ENCODE measurements at regions not wholly inside any gene's neighbourhood (a gene's known extent, or its start where the extent isn't known, plus 50 kb on each side); places are given as distances from the start of the nearest gene placed in this dataset.

GRCh38 chr12:130263025-130263424 lies 74.7 kb upstream of the PIWIL1 start:
- no peak overlapping the region for H2BK20ac ChIP-seq (ENCODE audit: low read length)
- peak; percentile 21; the same call in 1 of the 2 replicates for TF ChIP-seq MAFK (IDR thresholded peaks at IDR 0.05; ENCODE audit: low read depth, low read length)
- no peak for TF ChIP-seq CTCF (IDR thresholded peaks at IDR 0.05; ENCODE audit: control extremely low read depth in 1 of 3, insufficient read depth in 1 of 3, low read depth in 1 of 3, low read length in 3 of 3)
- H3K9me3 ChIP-seq (ENCODE audit: insufficient read depth in 2 of 2, low read depth in 1 of 2, low read length in 1 of 2) = no peaks in the 10 kb centered on the region
- no peak overlapping the region for H3K4me3 ChIP-seq (ENCODE audit: extremely low read depth in 1 of 4, insufficient read depth in 2 of 4, low read depth in 3 of 4, low read length in 4 of 4)
- H2BK15ac ChIP-seq (ENCODE audit: low read length) = no peak overlapping the region
- CTCF ChIA-PET (ENCODE audit: partially characterized antibody) = interaction anchor here (1.1 kb wide), 1 partner anchor 18 kb away, joined by 5 read pairs; no protein-coding TSS in a partner anchor
- no peak overlapping the region for H2BK120ac ChIP-seq (replicated peaks; ENCODE audit: low read depth, low read length)
- H2AK5ac ChIP-seq (ENCODE audit: low read depth, low read length) = no peak overlapping the region
- no peak overlapping the region for H4K5ac ChIP-seq (ENCODE audit: insufficient read length, low read depth, low read length)
- H3K23me2 ChIP-seq (ENCODE audit: low read depth, low read length) = no peaks in the 10 kb centered on the region
- H4K20me1 ChIP-seq (replicated peaks in 1 of 2; ENCODE audit: control insufficient read depth in 1 of 2, insufficient read depth in 2 of 2, low read length in 2 of 2) = no peaks in the 10 kb centered on the region
- H3K79me1 ChIP-seq (ENCODE audit: low read depth, low read length) = no peaks in the 10 kb centered on the region
- H3K4me1 ChIP-seq (replicated peaks in 1 of 4; ENCODE audit: control insufficient read depth in 3 of 4, insufficient read depth in 4 of 4, low read length in 3 of 4) = no peaks in the 10 kb centered on the region
- no peak overlapping the region for H2BK5ac ChIP-seq (ENCODE audit: low read depth, low read length)
- H3K9ac ChIP-seq (replicated peaks in 1 of 4; ENCODE audit: extremely low read depth in 1 of 4, low read depth in 3 of 4, low read length in 3 of 4) = no peak overlapping the region
- no peak overlapping the region for H2AFZ ChIP-seq (ENCODE audit: low read length)
- H3K18ac ChIP-seq (ENCODE audit: extremely low read depth, low read length) = no peak overlapping the region
- H3K79me2 ChIP-seq (ENCODE audit: control insufficient read depth in 1 of 2, insufficient read depth in 2 of 2, low read length in 2 of 2) = no peaks in the 10 kb centered on the region
- H3K27ac ChIP-seq (ENCODE audit: low read depth, low read length) = no peak overlapping the region
- H3K4me2 ChIP-seq (ENCODE audit: insufficient read depth in 1 of 2, low read depth in 2 of 2, low read length in 2 of 2) = no peak overlapping the region
- H3K23ac ChIP-seq (ENCODE audit: insufficient read length) = no peak overlapping the region
- H3K14ac ChIP-seq (ENCODE audit: insufficient read length) = no peak overlapping the region
- H3K4ac ChIP-seq (replicated peaks; ENCODE audit: insufficient read length, low read depth, low read length) = no peak overlapping the region
- peaks cover 0 to 9% (median 4%) of the 10 kb centered on the region in 4 experiments; a peak in 4 of 7 replicates for H3K27me3 ChIP-seq (replicated peaks in 1 of 4; ENCODE audit: control insufficient read depth in 3 of 4, extremely low read depth in 1 of 4, insufficient read depth in 3 of 4, low read length in 3 of 4)
- no peaks in the 10 kb centered on the region for H3K36me3 ChIP-seq (ENCODE audit: control insufficient read depth in 2 of 4, insufficient read depth in 4 of 4, low read length in 3 of 4)
- no peak overlapping the region for H3K56ac ChIP-seq (replicated peaks; ENCODE audit: insufficient read length, low read depth, low read length)
- DNase-seq (ENCODE audit: low read depth in 1 of 2, low spot score in 2 of 2) = no peak
- H4K8ac ChIP-seq (ENCODE audit: extremely low read depth, insufficient read depth, low read length) = no peak overlapping the region
- 90% methylated on average over 5 of the region's 5 CpGs; no CpG with 5 or more reads in 1 of the 2 experiments for WGBS, 2 experiments (ENCODE audit: extremely low coverage in 1 of 2, insufficient coverage in 1 of 2, insufficient read length in 1 of 2, insufficient replicate concordance in 2 of 2, low coverage in 1 of 2, low lambda C conversion rate in 2 of 2, missing lambda C conversion rate in 1 of 2)
- H4K91ac ChIP-seq (replicated peaks; ENCODE audit: insufficient read length, low read length) = no peak overlapping the region
- H2BK12ac ChIP-seq (ENCODE audit: low read depth, low read length) = no peak overlapping the region
- POLR2A ChIA-PET (ENCODE audit: partially characterized antibody) = no interaction called here
- no peak for FAIRE-seq

Measured in H1 (cell line).